Ovary (tissue), 7 donors: ENCODE measurements at regions not wholly inside any gene's neighbourhood (a gene's known extent, or its start where the extent isn't known, plus 50 kb on each side); places are given as distances from the start of the nearest gene placed in this dataset.
"Not testable (repeated sequence)": the region's sequence is repeated elsewhere in the genome, so short reads cannot be mapped to it uniquely, and the experiment has no call there.

Source experiments
- DNase-seq, 5 donors: peaks; one replicate each; pipeline ENCODE4 v3.0.0-alpha.2; 2019 to 2020
- H3K27ac ChIP-seq, 2 donors: fragments of 200-600 bp; one replicate each; pipeline versions ENCODE4 v1.5.1 to v1.8.0; 2019 to 2022
- H3K27me3 ChIP-seq: fragments of 200-600 bp; one replicate; pipeline ENCODE4 v1.8.0; 2022
- H3K36me3 ChIP-seq: fragments of 200-600 bp; sonication (generic); one replicate; pipeline ENCODE4 v1.5.1; 2019
- H3K4me1 ChIP-seq: one replicate; pipeline ENCODE4 v1.8.1; 2013; ENCODE audit warnings: mild to moderate bottlenecking, moderate library complexity; ENCODE audit not compliant: insufficient read depth
- H3K4me3 ChIP-seq: fragments of 200-600 bp; sonication (generic); one replicate; pipeline ENCODE4 v1.5.1; 2017
- H3K9me3 ChIP-seq, 2 donors: fragments of 200-600 bp in 1 of 2; sonication (generic) in 1 of 2; one replicate each; pipeline versions ENCODE4 v1.5.1 to v1.8.1; 2013 to 2019; ENCODE audit warnings: mild to moderate bottlenecking in 1 of 2, moderate library complexity in 1 of 2
- EP300 ChIP-seq: sonication (generic); formaldehyde crosslinking; IDR thresholded peaks from one replicate; pipeline ENCODE4 v1.6.1; 2017; ENCODE audit warnings: antibody characterized with exemption
- POLR2A ChIP-seq: fragments of 450-650 bp; IDR thresholded peaks from one replicate; pipeline ENCODE4 v1.6.1; 2017; ENCODE audit warnings: antibody characterized with exemption, mild to moderate bottlenecking, moderate library complexity
- WGBS, 3 donors: extraction: QIAGEN DNeasy Blood & Tissue Kit in 1 of 3; methylation state at CpG; one replicate each; pipeline versions ENCODE4 v1.1.5 to v1.1.7; 2013 to 2017; 5-methylcytosine and 5-hydroxymethylcytosine counted together
- intact Hi-C, 4 donors: fragments of 100-400 bp; cut with DNase I; formaldehyde crosslinking; loops; one replicate each; pipeline versions ENCODE4 v1.11.0 to v1.15.1; 2022 to 2023
- TF ChIP-seq, protein P1 (sequence below), 3 donors: fragments of 450-650 bp in 2 of 3; fragments of 200-600 bp in 1 of 3; IDR thresholded peaks; one replicate each; pipeline versions ENCODE4 v1.5.1 to v1.8.0; 2016 to 2022; ENCODE audit warnings: antibody characterized with exemption in 3 of 3, mild to moderate bottlenecking in 1 of 3
- donor health status: DM: no; HTN: no; CAD: no; lungs with moderate emphysema.
- donor health status: DM: no; HTN: no; CAD: no.
- donor health status: Bipolar disorder and iron deficiency.
- donor health status: DM: no; HTN: no; CAD: no.
- donor health status: DM: yes; HTN: yes; CAD: no.

DNA sequence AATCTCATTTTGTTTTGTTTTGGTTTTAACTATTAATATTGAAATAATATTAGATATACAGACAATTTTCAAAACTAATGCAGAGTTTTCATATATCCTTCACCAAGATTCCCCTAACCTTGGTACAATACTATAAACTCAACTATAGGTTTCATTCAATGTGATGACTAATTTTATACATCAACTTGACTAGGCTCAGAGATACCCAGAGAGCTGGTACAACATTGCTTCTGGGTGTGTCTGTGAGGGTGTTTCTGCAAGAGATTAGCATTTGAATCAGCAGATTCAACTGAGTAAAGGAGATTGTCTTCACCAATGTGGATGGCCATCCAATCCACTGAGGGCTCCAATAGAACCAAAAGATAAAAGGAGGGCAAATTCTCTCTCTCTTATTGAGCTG lies 221.3 kb upstream of the CRIM1 start:
- Histone ChIP-seq H3K36me3 (no peaks in the 10 kb centered on the region), H3K4me3 (no peak overlapping the region), H3K27ac (no peak overlapping the region), H3K9me3 (no peaks in the 10 kb centered on the region), H3K27me3 (no peaks in the 10 kb centered on the region), H3K4me1 (no peaks in the 10 kb centered on the region)
- no peak for TF ChIP-seq POLR2A
- TF ChIP-seq EP300, result no peak
- TF ChIP-seq, protein P1, sequence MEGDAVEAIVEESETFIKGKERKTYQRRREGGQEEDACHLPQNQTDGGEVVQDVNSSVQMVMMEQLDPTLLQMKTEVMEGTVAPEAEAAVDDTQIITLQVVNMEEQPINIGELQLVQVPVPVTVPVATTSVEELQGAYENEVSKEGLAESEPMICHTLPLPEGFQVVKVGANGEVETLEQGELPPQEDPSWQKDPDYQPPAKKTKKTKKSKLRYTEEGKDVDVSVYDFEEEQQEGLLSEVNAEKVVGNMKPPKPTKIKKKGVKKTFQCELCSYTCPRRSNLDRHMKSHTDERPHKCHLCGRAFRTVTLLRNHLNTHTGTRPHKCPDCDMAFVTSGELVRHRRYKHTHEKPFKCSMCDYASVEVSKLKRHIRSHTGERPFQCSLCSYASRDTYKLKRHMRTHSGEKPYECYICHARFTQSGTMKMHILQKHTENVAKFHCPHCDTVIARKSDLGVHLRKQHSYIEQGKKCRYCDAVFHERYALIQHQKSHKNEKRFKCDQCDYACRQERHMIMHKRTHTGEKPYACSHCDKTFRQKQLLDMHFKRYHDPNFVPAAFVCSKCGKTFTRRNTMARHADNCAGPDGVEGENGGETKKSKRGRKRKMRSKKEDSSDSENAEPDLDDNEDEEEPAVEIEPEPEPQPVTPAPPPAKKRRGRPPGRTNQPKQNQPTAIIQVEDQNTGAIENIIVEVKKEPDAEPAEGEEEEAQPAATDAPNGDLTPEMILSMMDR (IDR thresholded peaks at IDR 0.05), result no peak
- DNase-seq, result no peak
- intact Hi-C loops, result no loop called here

DNA sequence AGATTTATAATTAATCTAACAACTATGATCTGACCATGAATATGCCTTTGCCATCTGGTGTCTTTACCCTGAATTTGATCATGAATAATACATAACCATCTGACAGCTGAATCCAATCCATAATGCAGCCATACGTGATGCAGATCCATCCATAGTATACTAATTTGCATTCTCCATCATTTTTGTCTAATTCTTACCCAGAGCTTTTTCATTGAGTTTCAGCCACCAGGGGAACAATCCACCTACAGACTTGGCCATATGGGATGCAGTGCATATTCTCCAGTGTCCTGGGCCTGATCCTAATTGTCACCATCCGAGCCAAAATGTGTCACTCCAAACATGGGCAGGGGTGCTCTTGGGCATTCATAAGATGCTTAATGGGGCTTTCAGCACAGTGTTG lies 227.2 kb upstream of the CRIM1 start:
- H3K4me3 ChIP-seq, result no peak overlapping the region
- WGBS, 3 donors, result 88 to 90% (median 88%) methylated on average over 2 of the region's 2 CpGs
- TF ChIP-seq EP300 (no peak), POLR2A (no peak)
- TF ChIP-seq, protein P1 (IDR thresholded peaks at IDR 0.05), result no peak
- no peaks in the 10 kb centered on the region for H3K36me3 ChIP-seq
- intact Hi-C loops, result no loop called here
- H3K27me3 ChIP-seq, result no peaks in the 10 kb centered on the region
- no peak for DNase-seq
- no peak overlapping the region for H3K27ac ChIP-seq
- no peaks in the 10 kb centered on the region for H3K4me1 ChIP-seq
- no peaks in the 10 kb centered on the region for H3K9me3 ChIP-seq

DNA sequence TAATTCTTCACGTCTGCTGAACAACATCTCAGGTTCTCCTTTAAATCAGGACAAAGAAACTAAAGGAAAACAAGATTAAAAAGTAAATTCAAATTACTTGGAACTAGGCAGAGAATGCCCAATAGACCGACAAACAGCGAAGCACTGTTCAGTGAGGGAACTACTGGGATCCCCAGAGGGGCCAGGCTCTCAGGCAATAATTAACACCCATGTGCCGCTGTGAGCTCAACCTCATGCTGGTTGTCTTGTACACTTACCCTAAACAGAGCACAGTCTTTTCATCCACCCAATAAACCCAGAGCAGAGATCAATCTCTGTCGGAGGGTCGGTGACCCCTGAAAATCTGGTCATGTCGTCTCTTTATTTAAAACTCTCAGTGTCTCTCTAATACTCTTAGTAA lies 229.9 kb upstream of the CRIM1 start:
- Histone ChIP-seq H3K27me3 (no peaks in the 10 kb centered on the region), H3K27ac (no peak overlapping the region), H3K4me3 (no peak overlapping the region), H3K9me3 (no peaks in the 10 kb centered on the region), H3K4me1 (no peaks in the 10 kb centered on the region), H3K36me3 (no peaks in the 10 kb centered on the region)
- intact Hi-C loops, result no loop called here
- DNase-seq, result no peak
- TF ChIP-seq EP300 (no peak), POLR2A (no peak)
- TF ChIP-seq, protein P1 (IDR thresholded peaks at IDR 0.05), result no peak
- WGBS, 3 donors, result 45 to 70% (median 58%) methylated on average over 7 of the region's 7 CpGs

DNA sequence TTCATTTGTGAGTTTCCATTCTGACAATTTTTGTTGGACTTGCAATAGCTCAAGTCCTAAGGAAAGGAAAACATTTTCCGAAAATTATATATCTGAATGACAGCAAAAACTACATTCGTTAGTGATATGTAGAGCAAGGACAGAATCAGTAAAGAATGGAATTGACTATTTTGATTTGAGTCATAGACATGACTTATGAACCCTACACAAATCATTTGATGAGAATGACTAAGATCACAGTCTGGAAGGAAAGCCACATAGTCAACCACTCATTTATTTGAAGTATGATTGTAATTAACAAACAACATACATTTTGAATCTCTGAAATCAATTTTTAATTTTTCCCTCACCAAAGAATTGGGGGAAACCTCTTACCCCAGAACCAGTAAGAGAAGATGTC lies 231.6 kb upstream of the CRIM1 start:
- DNase-seq, result no peak
- H3K9me3 ChIP-seq, result no peaks in the 10 kb centered on the region
- H3K4me3 ChIP-seq, result no peak overlapping the region
- intact Hi-C loops, result no loop called here
- H3K4me1 ChIP-seq, result no peaks in the 10 kb centered on the region
- 71 to 80% (median 75%) methylated on average over 2 of the region's 2 CpGs for WGBS, 3 donors
- H3K27ac ChIP-seq, result no peak overlapping the region
- H3K36me3 ChIP-seq, result no peaks in the 10 kb centered on the region
- TF ChIP-seq EP300 (no peak), POLR2A (no peak)
- TF ChIP-seq, protein P1 (IDR thresholded peaks at IDR 0.05), result no peak
- H3K27me3 ChIP-seq, result no peaks in the 10 kb centered on the region

DNA sequence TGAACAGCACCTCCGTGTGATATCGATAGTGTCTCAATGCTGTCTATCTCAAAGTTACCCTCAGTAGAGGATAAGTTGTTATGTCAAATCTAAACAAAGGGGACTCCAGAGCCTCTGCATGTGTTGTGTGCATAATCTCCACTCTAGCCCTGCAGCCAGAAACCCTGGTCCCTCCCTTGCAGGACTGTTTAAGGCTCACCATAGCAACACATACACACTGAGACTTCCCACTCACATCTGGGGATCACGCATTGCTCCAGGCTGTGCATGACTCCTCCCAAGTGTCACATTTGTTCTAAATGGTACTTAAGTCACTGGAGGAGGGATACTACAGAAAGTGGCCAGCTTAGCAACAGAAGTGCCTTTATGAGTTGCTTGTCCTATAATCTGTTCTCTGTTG lies 258.6 kb upstream of the CRIM1 start:
- no peaks in the 10 kb centered on the region for H3K27me3 ChIP-seq
- H3K4me3 ChIP-seq, result no peak overlapping the region
- 83 to 89% (median 87%) methylated on average over 3 of the region's 3 CpGs for WGBS, 3 donors
- DNase-seq, result no peak
- H3K9me3 ChIP-seq, result no peaks in the 10 kb centered on the region
- H3K36me3 ChIP-seq, result no peaks in the 10 kb centered on the region
- TF ChIP-seq, protein P1 (IDR thresholded peaks at IDR 0.05), result no peak
- TF ChIP-seq EP300 (no peak), POLR2A (no peak)
- intact Hi-C loops, result no loop called here
- no peaks in the 10 kb centered on the region for H3K4me1 ChIP-seq
- H3K27ac ChIP-seq, result no peak overlapping the region

DNA sequence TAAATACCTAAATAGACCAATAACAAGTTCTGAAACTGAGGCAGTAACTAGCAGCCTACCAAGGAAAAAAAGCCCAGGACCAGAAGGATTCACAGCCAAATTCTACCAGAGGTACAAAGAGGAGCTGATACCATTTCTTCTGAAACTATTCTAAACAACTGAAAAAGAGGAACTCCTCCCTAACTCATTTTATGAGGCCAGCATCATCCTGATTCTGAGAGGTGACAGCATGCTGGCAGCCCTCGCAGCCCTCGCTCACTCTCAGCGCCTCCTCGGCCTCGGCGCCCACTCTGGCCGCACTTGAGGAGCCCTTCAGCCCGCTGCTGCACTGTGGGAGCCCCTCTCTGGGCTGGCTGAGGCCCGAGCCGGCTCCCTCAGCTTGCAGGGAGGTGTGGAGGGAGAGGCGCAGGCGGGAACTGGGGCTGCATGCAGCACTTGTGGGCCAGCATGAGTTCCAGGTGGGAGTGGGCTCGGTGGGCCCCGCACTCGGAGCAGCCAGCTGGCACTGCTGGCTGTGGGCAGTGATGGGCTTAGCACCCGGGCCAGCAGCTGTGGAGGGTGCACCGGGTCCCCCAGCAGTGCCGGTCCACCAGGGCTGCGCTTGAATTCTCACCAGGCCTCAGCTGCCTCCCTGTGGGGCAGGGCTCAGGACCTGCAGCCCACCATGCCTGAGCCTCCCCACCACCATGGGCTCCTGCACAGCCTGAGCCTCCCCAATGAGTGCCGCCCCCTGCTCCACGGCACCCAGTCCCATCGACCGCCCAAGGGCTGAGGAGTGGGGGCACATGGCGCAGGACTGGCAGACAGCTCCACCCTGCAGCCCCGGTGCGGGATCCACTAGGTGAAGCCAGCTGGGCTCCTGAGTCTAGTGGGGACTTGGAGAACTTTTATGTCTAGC lies 263.5 kb upstream of the CRIM1 start:
- H3K36me3 ChIP-seq, intact Hi-C loops, H3K27ac ChIP-seq, H3K4me3 ChIP-seq, H3K4me1 ChIP-seq, H3K27me3 ChIP-seq, H3K9me3 ChIP-seq, DNase-seq: not testable (repeated sequence)
- WGBS, 3 donors, result 89 to 94% (median 91%) methylated on average over 18 to 26 of the region's 26 CpGs
